ENCODE measurements at regions not wholly inside any gene's neighbourhood (a gene's known extent, or its start where the extent isn't known, plus 50 kb on each side); places are given as distances from the start of the nearest gene placed in this dataset.

DNA sequence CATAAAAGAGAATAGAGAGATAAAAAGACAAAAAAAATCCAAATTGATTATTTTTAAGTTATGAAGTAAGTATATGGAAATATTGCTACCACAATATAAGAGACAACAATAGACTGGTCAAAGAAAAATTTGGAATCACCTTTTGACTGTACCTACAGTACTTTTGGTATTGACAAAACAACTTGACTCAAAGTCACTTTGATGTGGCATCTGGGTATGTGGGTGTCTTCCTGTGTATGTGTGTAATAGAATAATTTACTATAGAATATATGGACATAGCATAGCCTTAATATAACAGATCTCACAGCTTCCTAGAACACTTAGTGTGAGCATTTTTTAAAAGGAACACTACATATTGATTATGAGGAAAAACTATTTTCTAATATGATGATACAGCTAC is 1016.2 kb upstream of the PCDH20 start:
- Histone ChIP-seq H3K27me3 (ENCODE audit: insufficient read depth, low read length) (no peaks in the 10 kb centered on the region), H3K9ac (ENCODE audit: low read length) (no peak overlapping the region), H3K4me3 (ENCODE audit: low read depth, low read length) (no peak overlapping the region), H3K79me1 (ENCODE audit: low read length) (no peaks in the 10 kb centered on the region), H3K36me3 (ENCODE audit: control insufficient read depth in 1 of 2, insufficient read depth in 2 of 2, low read length in 2 of 2) (no peaks in the 10 kb centered on the region), H2BK12ac (ENCODE audit: low read length) (no peak overlapping the region), H2BK5ac (ENCODE audit: low read depth, low read length, poor library complexity) (no peak overlapping the region), H3K14ac (ENCODE audit: low read length) (no peak overlapping the region), H3K23ac (ENCODE audit: low read length) (no peak overlapping the region), H3K79me2 (ENCODE audit: control insufficient read depth, insufficient read depth, low read length, poor library complexity) (no peaks in the 10 kb centered on the region), H2AFZ (ENCODE audit: insufficient read depth, low read length, poor library complexity) (no peak overlapping the region), H4K8ac (ENCODE audit: low read depth, low read length) (no peak overlapping the region), H3K27ac (ENCODE audit: low read depth, low read length) (no peak overlapping the region), H4K91ac (ENCODE audit: low read depth, low read length) (no peak overlapping the region), H3K4me2 (ENCODE audit: low read length) (no peak overlapping the region), H3K4me1 (ENCODE audit: control insufficient read depth in 1 of 2, insufficient read depth in 2 of 2, low read length in 2 of 2) (no peaks in the 10 kb centered on the region), H2AK5ac (ENCODE audit: low read length) (no peak overlapping the region), H2BK120ac (ENCODE audit: insufficient read depth, low read length, poor library complexity) (no peak overlapping the region), H4K12ac (ENCODE audit: low read depth, low read length) (no peak overlapping the region), H3K18ac (ENCODE audit: low read length) (no peak overlapping the region), H3K9me3 (ENCODE audit: insufficient read depth, low read depth, low read length) (no peaks in the 10 kb centered on the region), H3K4ac (ENCODE audit: low read depth, low read length) (no peak overlapping the region)
- no peak for DNase-seq

DNA sequence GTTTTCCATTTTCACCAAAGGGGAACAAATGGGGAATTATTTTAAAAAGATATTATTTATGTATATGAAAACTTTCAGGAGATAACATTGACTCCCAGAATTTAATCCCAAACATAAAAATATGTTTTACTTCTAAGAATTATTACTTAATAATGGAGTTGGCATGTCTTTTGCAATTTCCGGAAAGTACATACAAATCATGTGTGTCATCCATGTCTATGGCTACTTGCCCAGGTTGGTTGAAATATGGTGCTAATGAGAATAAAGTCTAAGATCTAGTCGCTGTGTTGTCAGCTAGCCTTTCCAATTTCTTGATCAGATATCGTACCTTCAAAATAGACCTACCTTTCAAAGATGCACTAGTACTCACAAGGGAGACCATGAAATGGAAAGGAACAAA is 1003.2 kb upstream of the PCDH20 start:
- Histone ChIP-seq H3K4me2 (ENCODE audit: low read length) (no peak overlapping the region), H3K4me3 (ENCODE audit: low read depth, low read length) (no peak overlapping the region), H4K91ac (ENCODE audit: low read depth, low read length) (no peak overlapping the region), H2BK12ac (ENCODE audit: low read length) (no peak overlapping the region), H3K27me3 (ENCODE audit: insufficient read depth, low read length) (no peaks in the 10 kb centered on the region), H4K12ac (ENCODE audit: low read depth, low read length) (no peak overlapping the region), H2AFZ (ENCODE audit: insufficient read depth, low read length, poor library complexity) (no peak overlapping the region), H3K14ac (ENCODE audit: low read length) (no peak overlapping the region), H2BK120ac (ENCODE audit: insufficient read depth, low read length, poor library complexity) (no peak overlapping the region), H3K79me2 (ENCODE audit: control insufficient read depth, insufficient read depth, low read length, poor library complexity) (no peaks in the 10 kb centered on the region), H4K8ac (ENCODE audit: low read depth, low read length) (no peak overlapping the region), H3K27ac (ENCODE audit: low read depth, low read length) (no peak overlapping the region), H3K79me1 (ENCODE audit: low read length) (no peaks in the 10 kb centered on the region), H2AK5ac (ENCODE audit: low read length) (no peak overlapping the region), H3K4ac (ENCODE audit: low read depth, low read length) (no peak overlapping the region), H3K9me3 (ENCODE audit: insufficient read depth, low read depth, low read length) (no peaks in the 10 kb centered on the region), H3K4me1 (ENCODE audit: control insufficient read depth in 1 of 2, insufficient read depth in 2 of 2, low read length in 2 of 2) (no peaks in the 10 kb centered on the region), H3K18ac (ENCODE audit: low read length) (no peak overlapping the region), H3K23ac (ENCODE audit: low read length) (no peak overlapping the region), H2BK5ac (ENCODE audit: low read depth, low read length, poor library complexity) (no peak overlapping the region), H3K36me3 (ENCODE audit: control insufficient read depth in 1 of 2, insufficient read depth in 2 of 2, low read length in 2 of 2) (no peaks in the 10 kb centered on the region), H3K9ac (ENCODE audit: low read length) (no peak overlapping the region)
- DNase-seq = no peak
- WGBS (ENCODE audit: extremely low coverage, insufficient coverage, insufficient read length) = no CpG with 5 or more reads among the region's 3 CpGs

DNA sequence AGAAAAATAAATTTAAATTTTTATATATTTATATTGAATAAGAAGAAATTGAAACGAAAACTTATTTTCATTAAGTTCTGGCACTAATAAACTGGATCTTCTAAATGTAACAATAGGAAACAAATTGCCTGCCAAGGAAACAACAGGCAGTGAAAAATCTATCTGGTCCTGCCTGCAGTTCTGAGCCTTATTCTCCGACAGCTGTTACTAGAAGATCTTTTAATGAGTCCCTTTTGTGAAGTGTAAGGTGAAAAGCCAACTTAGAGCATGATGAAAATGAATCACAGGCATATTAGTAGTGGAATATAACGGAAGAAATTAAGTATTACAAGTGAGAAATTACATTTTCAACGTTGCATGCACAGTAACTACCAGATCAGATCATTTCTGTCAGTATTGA is 1002.7 kb upstream of the PCDH20 start:
- WGBS (ENCODE audit: extremely low coverage, insufficient coverage, insufficient read length) = no CpG with 5 or more reads among the region's 4 CpGs
- Histone ChIP-seq H2AK5ac (ENCODE audit: low read length) (no peak overlapping the region), H3K27ac (ENCODE audit: low read depth, low read length) (no peak overlapping the region)

DNA sequence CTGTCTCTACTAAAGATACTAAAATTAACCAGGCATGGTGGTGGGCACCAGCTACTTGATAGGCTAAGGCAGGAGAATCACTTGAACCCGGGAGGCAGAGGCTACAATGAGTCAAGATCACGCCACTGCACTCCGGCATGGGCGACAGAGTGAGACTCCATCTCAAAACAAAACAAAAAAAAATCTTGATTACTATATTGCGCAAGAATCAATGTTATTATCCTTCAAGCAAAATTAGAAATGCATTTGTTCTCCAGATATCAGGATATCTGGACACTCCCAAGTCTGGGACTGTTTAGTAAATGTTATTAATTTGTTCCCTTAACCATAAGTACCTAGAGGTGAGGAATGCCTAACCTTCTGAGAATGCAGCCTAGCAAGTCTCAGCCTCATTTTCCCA is 992.2 kb upstream of the PCDH20 start:
- H2AK5ac ChIP-seq (ENCODE audit: low read length) = no peak overlapping the region
- no peak overlapping the region for H3K23ac ChIP-seq (ENCODE audit: low read length)
- H3K27ac ChIP-seq (ENCODE audit: low read depth, low read length) = no peak overlapping the region
- no peak overlapping the region for H4K12ac ChIP-seq (ENCODE audit: low read depth, low read length)
- no peak overlapping the region for H4K91ac ChIP-seq (ENCODE audit: low read depth, low read length)
- no peaks in the 10 kb centered on the region for H3K36me3 ChIP-seq (ENCODE audit: control insufficient read depth in 1 of 2, insufficient read depth in 2 of 2, low read length in 2 of 2)
- H3K14ac ChIP-seq (ENCODE audit: low read length) = no peak overlapping the region
- no peak overlapping the region for H3K4me2 ChIP-seq (ENCODE audit: low read length)
- no peak overlapping the region for H2BK120ac ChIP-seq (ENCODE audit: insufficient read depth, low read length, poor library complexity)
- H3K79me2 ChIP-seq (ENCODE audit: control insufficient read depth, insufficient read depth, low read length, poor library complexity) = no peaks in the 10 kb centered on the region
- no CpG with 5 or more reads among the region's 5 CpGs for WGBS (ENCODE audit: extremely low coverage, insufficient coverage, insufficient read length)
- no peak overlapping the region for H2BK5ac ChIP-seq (ENCODE audit: low read depth, low read length, poor library complexity)
- H3K4me1 ChIP-seq (ENCODE audit: control insufficient read depth in 1 of 2, insufficient read depth in 2 of 2, low read length in 2 of 2) = no peaks in the 10 kb centered on the region
- H3K9ac ChIP-seq (ENCODE audit: low read length) = no peak overlapping the region
- no peak overlapping the region for H4K8ac ChIP-seq (ENCODE audit: low read depth, low read length)
- no peaks in the 10 kb centered on the region for H3K27me3 ChIP-seq (ENCODE audit: insufficient read depth, low read length)
- no peak overlapping the region for H3K4me3 ChIP-seq (ENCODE audit: low read depth, low read length)
- H2BK12ac ChIP-seq (ENCODE audit: low read length) = no peak overlapping the region
- no peak overlapping the region for H3K18ac ChIP-seq (ENCODE audit: low read length)
- peak; percentile 3 to 34 for DNase-seq
- H3K9me3 ChIP-seq (ENCODE audit: insufficient read depth, low read depth, low read length) = peaks cover 4% of the 10 kb centered on the region
- no peaks in the 10 kb centered on the region for H3K79me1 ChIP-seq (ENCODE audit: low read length)
- no peak overlapping the region for H2AFZ ChIP-seq (ENCODE audit: insufficient read depth, low read length, poor library complexity)
- no peak overlapping the region for H3K4ac ChIP-seq (ENCODE audit: low read depth, low read length)

More for the DNA sequence above, 1002.7 kb upstream of the PCDH20 start:
- H3K14ac ChIP-seq (ENCODE audit: low read length) = no peak overlapping the region
- no peak overlapping the region for H2BK120ac ChIP-seq (ENCODE audit: insufficient read depth, low read length, poor library complexity)
- no peaks in the 10 kb centered on the region for H3K36me3 ChIP-seq (ENCODE audit: control insufficient read depth in 1 of 2, insufficient read depth in 2 of 2, low read length in 2 of 2)
- no peak overlapping the region for H3K23ac ChIP-seq (ENCODE audit: low read length)
- no peak overlapping the region for H4K91ac ChIP-seq (ENCODE audit: low read depth, low read length)
- no peak for DNase-seq
- no peak overlapping the region for H4K8ac ChIP-seq (ENCODE audit: low read depth, low read length)
- no peak overlapping the region for H3K4ac ChIP-seq (ENCODE audit: low read depth, low read length)
- no peak overlapping the region for H2AFZ ChIP-seq (ENCODE audit: insufficient read depth, low read length, poor library complexity)
- no peak overlapping the region for H4K12ac ChIP-seq (ENCODE audit: low read depth, low read length)
- H3K79me1 ChIP-seq (ENCODE audit: low read length) = no peaks in the 10 kb centered on the region
- no peak overlapping the region for H3K18ac ChIP-seq (ENCODE audit: low read length)
- no peaks in the 10 kb centered on the region for H3K79me2 ChIP-seq (ENCODE audit: control insufficient read depth, insufficient read depth, low read length, poor library complexity)
- H2BK5ac ChIP-seq (ENCODE audit: low read depth, low read length, poor library complexity) = no peak overlapping the region
- no peaks in the 10 kb centered on the region for H3K9me3 ChIP-seq (ENCODE audit: insufficient read depth, low read depth, low read length)
- H3K4me1 ChIP-seq (ENCODE audit: control insufficient read depth in 1 of 2, insufficient read depth in 2 of 2, low read length in 2 of 2) = no peaks in the 10 kb centered on the region
- H3K27me3 ChIP-seq (ENCODE audit: insufficient read depth, low read length) = no peaks in the 10 kb centered on the region
- H2BK12ac ChIP-seq (ENCODE audit: low read length) = no peak overlapping the region
- H3K9ac ChIP-seq (ENCODE audit: low read length) = no peak overlapping the region
- H3K4me3 ChIP-seq (ENCODE audit: low read depth, low read length) = no peak overlapping the region
- no peak overlapping the region for H3K4me2 ChIP-seq (ENCODE audit: low read length)
